ENCODE measurements at regions not wholly inside any gene's neighbourhood (a gene's known extent, or its start where the extent isn't known, plus 50 kb on each side); places are given as distances from the start of the nearest gene placed in this dataset.

GRCh38 chrX:4572691-4573090, 859.2 kb upstream of the PRKX start:
- in situ Hi-C loops (cut with MboI) (no loop called here), intact Hi-C loops (cut with micrococcal nuclease; ENCODE audit: unreplicated experiment) (no loop called here)
- ATAC-seq (no peak), DNase-seq (ENCODE audit: low read depth, low spot score) (no peak), FAIRE-seq (no peak)
- no peaks in the 10 kb centered on the region for H3K36me3 ChIP-seq (ENCODE audit: control insufficient read depth in 2 of 2, insufficient read depth in 2 of 2, low read length in 1 of 2)
- ChIA-PET POLR2A (no interaction called here), SMC1A (ENCODE audit: uncharacterized antibody, unreplicated experiment) (no interaction called here), CTCF (no interaction called here), RAD21 (ENCODE audit: unreplicated experiment) (no interaction called here)
- H3K4me3 ChIP-seq: no peak overlapping the region
- no peaks in the 10 kb centered on the region for H4K20me1 ChIP-seq (ENCODE audit: control insufficient read depth, insufficient read depth)
- H3K79me2 ChIP-seq (ENCODE audit: control insufficient read depth, insufficient read depth, low read length): no peaks in the 10 kb centered on the region
- BruUV-seq (replicated peaks): no TSS peak
- H3K4me1 ChIP-seq (ENCODE audit: control insufficient read depth, insufficient read depth, low read length): no peaks in the 10 kb centered on the region
- no peak overlapping the region for H3K9ac ChIP-seq (ENCODE audit: control insufficient read depth, insufficient read depth, low read length)
- H3K4me2 ChIP-seq (ENCODE audit: control insufficient read depth, insufficient read depth): no peak overlapping the region
- H2AFZ ChIP-seq (ENCODE audit: control insufficient read depth, low read depth, low read length): no peak overlapping the region
- TF ChIP-seq BMI1 (IDR thresholded peaks at IDR 0.05; ENCODE audit: borderline replicate concordance) (no peak), YBX1 (IDR thresholded peaks at IDR 0.05) (no peak), RELB (IDR thresholded peaks at IDR 0.05; ENCODE audit: low read depth) (no peak), RB1 (IDR thresholded peaks at IDR 0.05; ENCODE audit: borderline replicate concordance) (no peak), GATAD2B (conservative IDR thresholded peaks at IDR 0.05; ENCODE audit: low read depth) (no peak), BHLHE40 (IDR thresholded peaks at IDR 0.05; ENCODE audit: borderline replicate concordance in 1 of 2, low read depth in 2 of 2, low read length in 1 of 2) (no peak), NR2C2 (IDR thresholded peaks at IDR 0.05; ENCODE audit: borderline replicate concordance, control insufficient read depth, insufficient read length, low read depth) (no peak), MTA3 (IDR thresholded peaks at IDR 0.05; ENCODE audit: borderline replicate concordance, low read length) (no peak), CEBPB (IDR thresholded peaks at IDR 0.05; ENCODE audit: borderline replicate concordance in 1 of 2, low read depth in 2 of 2, low read length in 2 of 2) (no peak), PRDM15 (CRISPR knock-in tag; IDR thresholded peaks at IDR 0.05) (no peak), STAT1 (conservative IDR thresholded peaks at IDR 0.05) (no peak), ZNF217 (IDR thresholded peaks at IDR 0.05) (no peak), FOXK2 (IDR thresholded peaks at IDR 0.05) (no peak), MAX (IDR thresholded peaks at IDR 0.05; ENCODE audit: low read depth, low read length) (no peak), POU2F2 (IDR thresholded peaks at IDR 0.05; ENCODE audit: borderline replicate concordance, low read depth, low read length) (no peak), ATF7 (IDR thresholded peaks at IDR 0.05; ENCODE audit: low read depth) (no peak), IRF5 (IDR thresholded peaks at IDR 0.05; ENCODE audit: borderline replicate concordance) (no peak), TAF1 (IDR thresholded peaks at IDR 0.05; ENCODE audit: borderline replicate concordance, low read depth, low read length) (no peak), PAX5 (IDR thresholded peaks at IDR 0.05; ENCODE audit: borderline replicate concordance, low read depth, low read length) (no peak)
- H3K27me3 ChIP-seq (replicated peaks in 1 of 2; ENCODE audit: control insufficient read depth in 2 of 2, insufficient read depth in 2 of 2, low read length in 1 of 2): no peaks in the 10 kb centered on the region
- H3K9me3 ChIP-seq (replicated peaks; ENCODE audit: control insufficient read depth, insufficient read depth, low read length): no peaks in the 10 kb centered on the region
- no peak overlapping the region for H3K27ac ChIP-seq (ENCODE audit: control insufficient read depth, insufficient read depth)

All from GM12878 (cell line).